Upper lobe of left lung (tissue), 6 donors: ENCODE measurements at regions not wholly inside any gene's neighbourhood (a gene's known extent, or its start where the extent isn't known, plus 50 kb on each side); places are given as distances from the start of the nearest gene placed in this dataset.
A peak's percentile ranks its signal among the peaks of the same experiment; 100 is the strongest.

Experiments
- ATAC-seq, 2 donors: fragments of 200-7000 bp; cut with Tn5 transposase; one replicate each; pipeline ENCODE4 v1.9.1; 2022; ENCODE audit warnings: mild to moderate bottlenecking in 2 of 2, moderate library complexity in 2 of 2; ENCODE audit not compliant: low FRiP score in 2 of 2
- DNase-seq, 2 donors: peaks; one replicate each; pipeline ENCODE4 v3.0.0-alpha.2; 2019 to 2020
- H3K27ac ChIP-seq, 4 donors: fragments of 200-600 bp; sonication (generic); one replicate each; pipeline ENCODE4 v1.5.1; 2016 to 2019
- H3K27me3 ChIP-seq, 4 donors: fragments of 200-600 bp; sonication (generic); one replicate each; pipeline ENCODE4 v1.5.1; 2017 to 2019
- H3K36me3 ChIP-seq, 4 donors: fragments of 200-600 bp; sonication (generic); one replicate each; pipeline ENCODE4 v1.5.1; 2016 to 2019
- H3K4me1 ChIP-seq, 4 donors: fragments of 200-600 bp; sonication (generic); one replicate each; pipeline ENCODE4 v1.5.1; 2018 to 2019
- H3K4me3 ChIP-seq, 4 donors: fragments of 200-600 bp; sonication (generic); one replicate each; pipeline ENCODE4 v1.5.1; 2017 to 2019; ENCODE audit warnings: mild to moderate bottlenecking in 2 of 4, moderate library complexity in 1 of 4
- H3K9me3 ChIP-seq, 4 donors: fragments of 200-600 bp; sonication (generic); one replicate each; pipeline ENCODE4 v1.5.1; 2018 to 2019
- CTCF ChIP-seq, 6 experiments: fragments of 450-650 bp in 4 of 6; fragments of 200-600 bp in 2 of 6; sonication (generic) in 2 of 6; IDR thresholded peaks; one replicate each; pipeline ENCODE4 v1.5.1; 2016 to 2019; ENCODE audit warnings: antibody characterized with exemption in 6 of 6
- EP300 ChIP-seq, 4 donors: sonication (generic); formaldehyde crosslinking; IDR thresholded peaks; one replicate each; pipeline ENCODE4 v1.5.1; 2017; ENCODE audit warnings: antibody characterized with exemption in 4 of 4, control low read depth in 2 of 4
- POLR2A ChIP-seq, 4 donors: fragments of 450-650 bp; IDR thresholded peaks; one replicate each; pipeline ENCODE4 v1.5.1; 2016 to 2017; ENCODE audit warnings: antibody characterized with exemption in 4 of 4, mild to moderate bottlenecking in 2 of 4
- POLR2AphosphoS5 ChIP-seq, 2 donors: sonication (generic); formaldehyde crosslinking; IDR thresholded peaks; one replicate each; pipeline ENCODE4 v1.5.1; 2017; ENCODE audit warnings: antibody characterized with exemption in 2 of 2
- WGBS, 2 donors: methylation state at CpG; one replicate each; pipeline ENCODE4 v1.1.5; 2017 to 2018; 5-methylcytosine and 5-hydroxymethylcytosine counted together
- donor health status: DM: no; HTN: no; CAD: no; lungs with moderate emphysema.
- donor health status: DM: no; HTN: yes; CAD: no; lungs with severe emphysema.

GRCh38 chr12:103181366-103182152, 224.1 kb downstream of the ASCL1 start:
- DNase-seq (no peak), ATAC-seq (no peak)
- no peaks in the 10 kb centered on the region for H3K9me3 ChIP-seq
- H3K27me3 ChIP-seq, result no peaks in the 10 kb centered on the region
- no peaks in the 10 kb centered on the region for H3K36me3 ChIP-seq
- no peak overlapping the region for H3K4me3 ChIP-seq
- no peaks in the 10 kb centered on the region for H3K4me1 ChIP-seq
- H3K27ac ChIP-seq, result no peak overlapping the region
- TF ChIP-seq POLR2AphosphoS5 (IDR thresholded peaks at IDR 0.05), result no peak
- 71 to 79% methylated on average over 6 of the region's 6 CpGs for WGBS, 2 donors

GRCh38 chr12:103182299-103182698, 224.8 kb downstream of the ASCL1 start:
- H3K27me3 ChIP-seq, result no peaks in the 10 kb centered on the region
- TF ChIP-seq POLR2AphosphoS5 (IDR thresholded peaks at IDR 0.05), result no peak
- no peak for TF ChIP-seq POLR2A (IDR thresholded peaks at IDR 0.05)
- no peak for TF ChIP-seq CTCF (IDR thresholded peaks at IDR 0.05)
- no peak for TF ChIP-seq EP300 (IDR thresholded peaks at IDR 0.05)
- no peak for ATAC-seq

GRCh38 chr12:103196467-103196866, 239.0 kb downstream of the ASCL1 start:
- no peaks in the 10 kb centered on the region for H3K36me3 ChIP-seq
- ATAC-seq, result no peak
- no peaks in the 10 kb centered on the region for H3K27me3 ChIP-seq
- H3K27ac ChIP-seq, result no peak overlapping the region
- WGBS, 2 donors, result 85 to 87% methylated on average over 4 of the region's 4 CpGs
- DNase-seq, result no peak
- TF ChIP-seq EP300 (IDR thresholded peaks at IDR 0.05), result no peak
- TF ChIP-seq POLR2A (IDR thresholded peaks at IDR 0.05), result no peak
- TF ChIP-seq CTCF (IDR thresholded peaks at IDR 0.05), result no peak
- TF ChIP-seq POLR2AphosphoS5 (IDR thresholded peaks at IDR 0.05), result no peak
- H3K4me3 ChIP-seq, result no peak overlapping the region
- no peaks in the 10 kb centered on the region for H3K4me1 ChIP-seq
- H3K9me3 ChIP-seq, result peaks cover 0 to 5% (median 1%) of the 10 kb centered on the region in 4 donors

More at GRCh38 chr12:103182299-103182698, 224.8 kb downstream of the ASCL1 start:
- H3K4me1 ChIP-seq, result no peaks in the 10 kb centered on the region
- H3K4me3 ChIP-seq, result no peak overlapping the region
- no peaks in the 10 kb centered on the region for H3K36me3 ChIP-seq
- no peaks in the 10 kb centered on the region for H3K9me3 ChIP-seq
- WGBS, 2 donors, result 64 to 86% methylated on average over 1 of the region's 1 CpG
- H3K27ac ChIP-seq, result no peak overlapping the region
- DNase-seq, result no peak

GRCh38 chr12:103197725-103198388, 240.4 kb downstream of the ASCL1 start:
- no peak overlapping the region for H3K27ac ChIP-seq
- no peaks in the 10 kb centered on the region for H3K36me3 ChIP-seq
- H3K9me3 ChIP-seq, result peaks cover 0 to 5% (median 1%) of the 10 kb centered on the region in 4 donors
- no peak for DNase-seq
- H3K4me3 ChIP-seq, result no peak overlapping the region
- no peaks in the 10 kb centered on the region for H3K4me1 ChIP-seq
- no peaks in the 10 kb centered on the region for H3K27me3 ChIP-seq
- TF ChIP-seq CTCF (IDR thresholded peaks at IDR 0.05) (no peak), POLR2AphosphoS5 (IDR thresholded peaks at IDR 0.05) (no peak), EP300 (IDR thresholded peaks at IDR 0.05) (no peak), POLR2A (IDR thresholded peaks at IDR 0.05) (no peak)
- 82 to 87% methylated on average over 3 of the region's 3 CpGs for WGBS, 2 donors
- peak; percentile 17 to 19 for ATAC-seq

- no peaks in the 10 kb centered on the region for H3K36me3 ChIP-seq
- ATAC-seq (no peak), DNase-seq (no peak)
- no peaks in the 10 kb centered on the region for H3K4me1 ChIP-seq
- no peak overlapping the region for H3K27ac ChIP-seq
- 41% methylated on average over 2 of the region's 2 CpGs; no CpG with 5 or more reads in 1 of the 2 donors for WGBS, 2 donors
- H3K9me3 ChIP-seq, result peaks cover 0 to 5% (median 1%) of the 10 kb centered on the region in 4 donors
- TF ChIP-seq POLR2A (IDR thresholded peaks at IDR 0.05), result no peak
- no peaks in the 10 kb centered on the region for H3K27me3 ChIP-seq
- H3K4me3 ChIP-seq, result no peak overlapping the region
Observed at GRCh38 chr12:103198499-103198898, 241.0 kb downstream of the ASCL1 start.
